ENCODE measurements at regions not wholly inside any gene's neighbourhood (a gene's known extent, or its start where the extent isn't known, plus 50 kb on each side); places are given as distances from the start of the nearest gene placed in this dataset.

DNA sequence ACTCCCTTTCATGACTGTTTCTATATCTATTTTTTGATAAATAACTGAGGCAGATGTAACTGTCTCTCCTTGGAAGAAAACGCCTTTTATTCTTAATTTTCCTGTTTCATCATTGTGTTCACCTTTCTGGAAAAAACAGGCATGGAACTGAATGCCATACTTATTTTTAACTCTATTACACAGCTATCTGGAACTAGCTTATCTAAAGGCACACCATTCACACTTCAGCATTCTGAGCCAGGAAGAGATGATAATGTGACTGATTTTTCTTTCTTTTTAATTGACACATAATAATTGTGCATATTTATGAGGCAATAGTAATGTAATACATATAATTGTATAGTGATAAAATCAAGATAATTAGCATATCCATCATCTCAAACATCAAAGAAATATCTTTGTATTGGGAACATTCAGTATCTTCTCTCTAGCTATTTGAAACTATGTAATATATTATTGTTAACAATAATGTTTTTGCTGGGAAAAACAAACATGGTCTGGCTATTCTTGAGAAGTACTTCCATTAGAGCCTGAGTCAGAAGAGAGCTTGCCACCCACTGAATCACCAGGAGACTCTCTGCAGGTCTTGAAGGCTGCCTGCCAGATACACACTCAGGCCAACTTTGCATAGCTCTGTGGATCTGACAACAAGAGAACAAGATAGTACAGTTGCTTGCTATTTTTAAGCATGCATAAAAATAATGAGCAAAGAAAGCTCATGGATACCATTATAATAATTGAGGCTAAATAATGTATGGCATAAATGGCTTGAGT lies 501.0 kb upstream of the EDIL3 start:
- no peak for TF ChIP-seq POLR2A (IDR thresholded peaks at IDR 0.05)
- TF ChIP-seq, protein P1, sequence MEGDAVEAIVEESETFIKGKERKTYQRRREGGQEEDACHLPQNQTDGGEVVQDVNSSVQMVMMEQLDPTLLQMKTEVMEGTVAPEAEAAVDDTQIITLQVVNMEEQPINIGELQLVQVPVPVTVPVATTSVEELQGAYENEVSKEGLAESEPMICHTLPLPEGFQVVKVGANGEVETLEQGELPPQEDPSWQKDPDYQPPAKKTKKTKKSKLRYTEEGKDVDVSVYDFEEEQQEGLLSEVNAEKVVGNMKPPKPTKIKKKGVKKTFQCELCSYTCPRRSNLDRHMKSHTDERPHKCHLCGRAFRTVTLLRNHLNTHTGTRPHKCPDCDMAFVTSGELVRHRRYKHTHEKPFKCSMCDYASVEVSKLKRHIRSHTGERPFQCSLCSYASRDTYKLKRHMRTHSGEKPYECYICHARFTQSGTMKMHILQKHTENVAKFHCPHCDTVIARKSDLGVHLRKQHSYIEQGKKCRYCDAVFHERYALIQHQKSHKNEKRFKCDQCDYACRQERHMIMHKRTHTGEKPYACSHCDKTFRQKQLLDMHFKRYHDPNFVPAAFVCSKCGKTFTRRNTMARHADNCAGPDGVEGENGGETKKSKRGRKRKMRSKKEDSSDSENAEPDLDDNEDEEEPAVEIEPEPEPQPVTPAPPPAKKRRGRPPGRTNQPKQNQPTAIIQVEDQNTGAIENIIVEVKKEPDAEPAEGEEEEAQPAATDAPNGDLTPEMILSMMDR (IDR thresholded peaks at IDR 0.05), result no peak
- WGBS (ENCODE audit: insufficient coverage, low coverage, low lambda C conversion rate, missing lambda C conversion rate), result 19% methylated on average over 1 of the region's 1 CpG
- no peak overlapping the region for H3K4me3 ChIP-seq

DNA sequence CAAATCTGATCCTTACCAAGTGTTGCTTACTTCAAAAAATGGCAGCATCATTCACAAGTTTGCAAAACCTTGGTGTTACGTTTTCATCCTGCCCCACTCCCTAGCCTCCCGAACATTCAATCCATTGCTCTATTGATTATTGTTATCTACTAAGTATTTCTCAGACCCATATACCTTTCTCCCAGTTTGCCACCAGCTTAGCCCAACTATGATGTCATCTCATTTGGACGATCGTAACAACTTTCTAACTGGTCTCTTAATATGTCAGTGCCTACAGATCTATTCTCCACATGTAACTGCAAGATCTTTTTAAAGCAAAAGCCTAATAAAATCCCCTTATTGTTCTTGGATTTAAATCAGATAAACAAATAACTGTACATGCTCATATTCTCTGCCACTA lies 497.1 kb upstream of the EDIL3 start:
- no peaks in the 10 kb centered on the region for H3K27me3 ChIP-seq
- WGBS (ENCODE audit: insufficient coverage, low coverage, low lambda C conversion rate, missing lambda C conversion rate), result 65% methylated on average over 4 of the region's 4 CpGs
- H3K9me3 ChIP-seq, result no peaks in the 10 kb centered on the region
- H3K4me3 ChIP-seq, result no peak overlapping the region
- ATAC-seq (no peak), DNase-seq (no peak)
- H3K36me3 ChIP-seq, result no peaks in the 10 kb centered on the region
- H3K27ac ChIP-seq, result no peak overlapping the region
- no peak for TF ChIP-seq POLR2A (IDR thresholded peaks at IDR 0.05)
- TF ChIP-seq, protein P1 (IDR thresholded peaks at IDR 0.05), result no peak
- intact Hi-C loops (cut with DNase I), result no loop called here
- H3K4me1 ChIP-seq, result no peaks in the 10 kb centered on the region

More for the DNA sequence above, 501.0 kb upstream of the EDIL3 start:
- intact Hi-C loops (cut with DNase I), result no loop called here
- H3K27me3 ChIP-seq, result no peaks in the 10 kb centered on the region
- no peak for ATAC-seq
- no peaks in the 10 kb centered on the region for H3K4me1 ChIP-seq
- DNase-seq, result no peak
- H3K27ac ChIP-seq, result no peak overlapping the region
- no peaks in the 10 kb centered on the region for H3K36me3 ChIP-seq
- H3K9me3 ChIP-seq, result no peaks in the 10 kb centered on the region

DNA sequence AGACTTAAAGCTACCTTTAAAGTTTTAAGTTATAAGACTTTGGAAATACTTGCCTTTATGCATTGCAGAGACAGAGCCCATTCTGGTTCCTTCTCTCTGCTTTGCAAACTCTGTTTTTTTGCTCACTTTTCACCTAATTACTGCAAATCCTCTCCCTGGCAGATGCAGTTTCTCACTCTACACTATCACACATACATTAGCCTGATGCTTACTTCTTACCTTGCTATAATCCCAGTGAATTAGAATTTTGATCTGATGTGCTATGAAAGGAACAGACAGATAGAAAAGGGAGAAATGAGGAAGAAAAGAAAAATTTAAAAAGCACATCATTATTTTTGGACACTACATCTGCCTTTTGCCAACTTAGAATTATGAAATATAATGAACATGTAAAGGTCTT lies 489.5 kb upstream of the EDIL3 start:
- no peaks in the 10 kb centered on the region for H3K36me3 ChIP-seq
- no peaks in the 10 kb centered on the region for H3K27me3 ChIP-seq
- ATAC-seq (no peak), DNase-seq (no peak)
- H3K9me3 ChIP-seq, result no peaks in the 10 kb centered on the region
- intact Hi-C loops (cut with DNase I), result no loop called here
- no peak overlapping the region for H3K4me3 ChIP-seq
- no peaks in the 10 kb centered on the region for H3K4me1 ChIP-seq
- TF ChIP-seq, protein P1 (IDR thresholded peaks at IDR 0.05), result no peak
- TF ChIP-seq POLR2A (IDR thresholded peaks at IDR 0.05), result no peak
- H3K27ac ChIP-seq, result no peak overlapping the region

DNA sequence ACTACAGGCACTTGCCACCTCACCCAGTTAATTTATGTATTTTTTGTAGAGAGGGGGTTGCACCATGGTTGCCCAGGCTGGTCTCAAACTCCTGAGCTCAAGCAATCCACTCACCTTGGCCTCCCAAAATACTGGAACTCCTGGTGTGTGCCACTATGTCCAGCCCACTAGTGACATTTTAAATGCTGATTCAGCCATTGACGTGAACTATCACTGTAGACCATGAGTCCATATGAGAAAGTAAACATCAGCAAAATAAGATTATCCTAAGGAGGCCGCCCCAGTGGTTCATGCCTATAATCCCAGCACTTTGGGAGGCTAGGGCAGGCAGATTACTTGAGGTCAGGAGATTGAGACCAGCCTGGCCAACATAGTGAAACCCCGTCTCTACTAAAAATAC lies 488.1 kb upstream of the EDIL3 start:
- intact Hi-C loops (cut with DNase I), result no loop called here
- H3K27me3 ChIP-seq, result no peaks in the 10 kb centered on the region
- H3K36me3 ChIP-seq, result no peaks in the 10 kb centered on the region
- 25% methylated on average over 1 of the region's 3 CpGs for WGBS (ENCODE audit: insufficient coverage, low coverage, low lambda C conversion rate, missing lambda C conversion rate)
- DNase-seq (no peak), ATAC-seq (no peak)
- no peak overlapping the region for H3K27ac ChIP-seq
- H3K9me3 ChIP-seq, result no peaks in the 10 kb centered on the region
- H3K4me1 ChIP-seq, result no peaks in the 10 kb centered on the region
- H3K4me3 ChIP-seq, result no peak overlapping the region
- TF ChIP-seq, protein P1 (IDR thresholded peaks at IDR 0.05), result no peak
- no peak for TF ChIP-seq POLR2A (IDR thresholded peaks at IDR 0.05)
